ENCODE measurements at regions not wholly inside any gene's neighbourhood (a gene's known extent, or its start where the extent isn't known, plus 50 kb on each side); places are given as distances from the start of the nearest gene placed in this dataset.
A peak's percentile ranks its signal among the peaks of the same experiment; 100 is the strongest.

DNA sequence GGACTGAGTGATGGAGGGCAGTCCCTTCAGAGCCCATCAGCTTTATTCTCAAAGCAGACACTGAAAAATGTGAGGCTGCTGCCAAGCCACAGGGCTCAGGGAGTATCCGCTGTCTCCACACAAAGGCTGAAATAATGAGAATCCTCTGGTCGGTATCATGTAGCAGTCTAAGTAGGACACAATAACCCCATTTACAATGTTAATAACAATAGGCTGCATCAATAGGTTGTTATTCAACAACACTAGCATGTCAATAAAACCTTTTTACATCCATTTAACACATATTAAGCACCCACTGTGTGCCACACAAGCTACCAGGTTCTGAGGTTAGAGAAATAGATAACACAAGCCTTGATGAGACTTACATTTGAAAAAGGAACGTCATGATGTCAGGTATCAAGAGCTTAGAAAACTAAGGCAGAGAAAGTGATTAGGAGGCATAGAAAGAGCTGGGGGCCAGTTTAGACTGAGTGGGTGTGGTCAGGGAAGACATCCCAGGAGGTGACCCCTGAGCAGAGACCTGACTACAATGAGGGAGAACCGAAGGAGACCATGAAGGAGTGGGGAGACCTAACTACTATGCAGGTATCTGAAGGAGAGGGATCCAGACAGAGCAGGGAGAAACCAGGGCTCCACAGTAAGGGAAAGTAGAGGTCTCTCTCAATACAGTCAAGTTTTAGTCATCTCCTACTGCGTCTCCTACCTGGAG lies 140.1 kb upstream of the GRIA1 start:
- no peaks in the 10 kb centered on the region for H3K36me3 ChIP-seq (ENCODE audit: control insufficient read depth in 2 of 4, insufficient read depth in 4 of 4, low read length in 3 of 4)
- 0 out of 2 replicates have a peak overlapping the region, but pooled peaks have one; percentile 14 for H2AK5ac ChIP-seq (ENCODE audit: low read depth, low read length)
- no peaks in the 10 kb centered on the region; the same call in none of the 2 replicates for H3K23me2 ChIP-seq (ENCODE audit: low read depth, low read length)
- ChIA-PET POLR2A (ENCODE audit: partially characterized antibody) (interaction anchor here (0.6 to 1.9 kb wide), 3 partner anchors 9 to 25 kb away, joined by 3 to 5 read pairs (median 4); no protein-coding TSS in a partner anchor), CTCF (ENCODE audit: partially characterized antibody) (interaction anchor here (0.5 to 1.6 kb wide), 2 partner anchors 95 to 113 kb away, joined by 3 to 4 read pairs; no protein-coding TSS in a partner anchor)
- H2BK12ac ChIP-seq (ENCODE audit: low read depth, low read length), result no peak overlapping the region
- H3K9me3 ChIP-seq (ENCODE audit: insufficient read depth in 2 of 2, low read depth in 1 of 2, low read length in 1 of 2), result no peaks in the 10 kb centered on the region
- H4K8ac ChIP-seq (ENCODE audit: extremely low read depth, insufficient read depth, low read length), result no peak overlapping the region
- no peak overlapping the region for H3K4ac ChIP-seq (replicated peaks; ENCODE audit: insufficient read length, low read depth, low read length)
- no peaks in the 10 kb centered on the region for H3K79me2 ChIP-seq (ENCODE audit: control insufficient read depth in 1 of 2, insufficient read depth in 2 of 2, low read length in 2 of 2)
- H3K4me3 ChIP-seq (ENCODE audit: extremely low read depth in 1 of 4, insufficient read depth in 2 of 4, low read depth in 3 of 4, low read length in 4 of 4), result peak overlapping the region in 3 of 4 experiments; percentile 6 to 25 (median 11); a peak in 3 of 8 replicates
- WGBS, 2 experiments (ENCODE audit: extremely low coverage in 1 of 2, insufficient coverage in 1 of 2, insufficient read length in 1 of 2, insufficient replicate concordance in 2 of 2, low coverage in 1 of 2, low lambda C conversion rate in 2 of 2, missing lambda C conversion rate in 1 of 2), result 13% methylated on average over 5 of the region's 5 CpGs; no CpG with 5 or more reads in 1 of the 2 experiments
- no peak overlapping the region for H2BK20ac ChIP-seq (ENCODE audit: low read length)
- H3K27me3 ChIP-seq (replicated peaks in 1 of 4; ENCODE audit: control insufficient read depth in 3 of 4, extremely low read depth in 1 of 4, insufficient read depth in 3 of 4, low read length in 3 of 4), result peaks cover 0 to 4% (median under 1%) of the 10 kb centered on the region in 4 experiments; a peak in 1 of 7 replicates
- no peak overlapping the region for H3K14ac ChIP-seq (ENCODE audit: insufficient read length)
- no peak overlapping the region for H3K23ac ChIP-seq (ENCODE audit: insufficient read length)
- no peak overlapping the region for H2AFZ ChIP-seq (ENCODE audit: low read length)
- no peak overlapping the region for H3K9ac ChIP-seq (replicated peaks in 1 of 4; ENCODE audit: extremely low read depth in 1 of 4, low read depth in 3 of 4, low read length in 3 of 4)
- DNase-seq (ENCODE audit: low read depth in 1 of 2, low spot score in 2 of 2) (peak; percentile 50 to 58), FAIRE-seq (peak; percentile 79)
- no peak overlapping the region for H2BK120ac ChIP-seq (replicated peaks; ENCODE audit: low read depth, low read length)
- H2BK15ac ChIP-seq (ENCODE audit: low read length), result no peak overlapping the region
- H3K18ac ChIP-seq (ENCODE audit: extremely low read depth, low read length), result no peak overlapping the region; the same call in 1 of the 2 replicates
- H4K20me1 ChIP-seq (replicated peaks in 1 of 2; ENCODE audit: control insufficient read depth in 1 of 2, insufficient read depth in 2 of 2, low read length in 2 of 2), result no peaks in the 10 kb centered on the region
- peak overlapping the region; percentile 50 to 51 for H3K4me2 ChIP-seq (ENCODE audit: insufficient read depth in 1 of 2, low read depth in 2 of 2, low read length in 2 of 2)
- H3K4me1 ChIP-seq (replicated peaks in 1 of 4; ENCODE audit: control insufficient read depth in 3 of 4, insufficient read depth in 4 of 4, low read length in 3 of 4), result peaks cover 3 to 17% (median 15%) of the 10 kb centered on the region in 4 experiments; a peak in 5 of 7 replicates
- H2BK5ac ChIP-seq (ENCODE audit: low read depth, low read length), result no peak overlapping the region; the same call in 1 of the 2 replicates
- H4K5ac ChIP-seq (ENCODE audit: insufficient read length, low read depth, low read length), result no peak overlapping the region
- H3K79me1 ChIP-seq (ENCODE audit: low read depth, low read length), result no peaks in the 10 kb centered on the region
- no peak overlapping the region for H4K91ac ChIP-seq (replicated peaks; ENCODE audit: insufficient read length, low read length)
- H3K56ac ChIP-seq (replicated peaks; ENCODE audit: insufficient read length, low read depth, low read length), result no peak overlapping the region
- H3K27ac ChIP-seq (ENCODE audit: low read depth, low read length), result no peak overlapping the region
- TF ChIP-seq GTF2F1 (IDR thresholded peaks at IDR 0.05; ENCODE audit: borderline replicate concordance, low read depth, low read length) (no peak), CTBP2 (IDR thresholded peaks at IDR 0.05; ENCODE audit: borderline replicate concordance, insufficient read depth, insufficient read length, low read length) (no peak), SIRT6 (IDR thresholded peaks at IDR 0.05; ENCODE audit: low read length) (no peak), CBX5 (IDR thresholded peaks at IDR 0.05; ENCODE audit: low read depth, low read length) (no peak), BACH1 (IDR thresholded peaks at IDR 0.05; ENCODE audit: low read length) (no peak), ASH2L (IDR thresholded peaks at IDR 0.05; ENCODE audit: low read length) (no peak)
- TF ChIP-seq, protein P1, sequence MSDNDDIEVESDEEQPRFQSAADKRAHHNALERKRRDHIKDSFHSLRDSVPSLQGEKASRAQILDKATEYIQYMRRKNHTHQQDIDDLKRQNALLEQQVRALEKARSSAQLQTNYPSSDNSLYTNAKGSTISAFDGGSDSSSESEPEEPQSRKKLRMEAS (IDR thresholded peaks at IDR 0.05), result no peak
